GM18870 (cell line): ENCODE measurements at regions not wholly inside any gene's neighbourhood (a gene's known extent, or its start where the extent isn't known, plus 50 kb on each side); places are given as distances from the start of the nearest gene placed in this dataset.
"Not testable (repeated sequence)": the region's sequence is repeated elsewhere in the genome, so short reads cannot be mapped to it uniquely, and the experiment has no call there.

Experiments used
- ATAC-seq: cut with Tn5 transposase; IDR thresholded peaks from one replicate; pipeline ENCODE4 v1.9.1; 2021; ENCODE audit warnings: moderate library complexity; ENCODE audit not compliant: unreplicated experiment

DNA sequence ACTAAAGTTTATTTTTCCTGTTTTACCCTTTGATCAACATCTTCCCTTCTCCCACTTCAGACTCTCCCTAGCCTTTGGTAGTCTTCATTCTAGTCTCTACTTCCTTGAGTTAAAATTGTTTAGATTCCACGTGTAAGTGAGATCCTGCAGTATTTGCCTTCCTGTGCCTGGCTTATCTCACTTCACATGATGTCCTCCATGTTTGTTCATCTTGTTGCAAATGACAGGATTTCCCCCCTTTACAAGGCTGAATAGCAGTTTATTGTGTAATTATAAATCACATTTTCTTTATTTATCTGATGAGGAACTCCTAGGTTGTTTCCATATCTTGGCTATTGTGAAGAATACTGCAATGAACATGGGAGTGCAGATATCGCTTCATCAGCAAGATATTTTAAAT, 461.7 kb downstream of the CHSY3 start:
- no peak for ATAC-seq

- no peak for ATAC-seq
These were observed 445.9 kb downstream of the CHSY3 start for GRCh38 chr5:130350131-130350530.

- ATAC-seq = no peak
These were observed 433.1 kb downstream of the CHSY3 start for GRCh38 chr5:130337179-130337888.

DNA sequence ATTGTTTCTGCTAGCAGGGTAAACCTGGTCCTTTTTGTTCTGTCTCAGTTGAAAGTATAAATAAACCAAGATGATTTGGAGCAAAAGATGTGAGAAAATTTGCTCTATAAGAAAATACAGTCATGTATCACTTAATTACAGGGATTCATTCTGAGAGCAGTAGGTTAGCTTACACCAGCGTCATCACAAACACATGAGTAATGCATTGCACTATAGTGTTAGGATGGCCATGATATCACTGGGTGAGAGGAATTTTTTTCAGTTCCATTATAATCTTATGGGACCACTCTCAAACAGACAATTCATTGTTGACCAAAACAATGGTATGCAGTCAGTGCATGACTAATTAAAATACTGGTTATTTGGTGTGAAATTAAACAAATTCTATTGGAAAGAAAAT, 430.9 kb downstream of the CHSY3 start:
- no peak for ATAC-seq

DNA sequence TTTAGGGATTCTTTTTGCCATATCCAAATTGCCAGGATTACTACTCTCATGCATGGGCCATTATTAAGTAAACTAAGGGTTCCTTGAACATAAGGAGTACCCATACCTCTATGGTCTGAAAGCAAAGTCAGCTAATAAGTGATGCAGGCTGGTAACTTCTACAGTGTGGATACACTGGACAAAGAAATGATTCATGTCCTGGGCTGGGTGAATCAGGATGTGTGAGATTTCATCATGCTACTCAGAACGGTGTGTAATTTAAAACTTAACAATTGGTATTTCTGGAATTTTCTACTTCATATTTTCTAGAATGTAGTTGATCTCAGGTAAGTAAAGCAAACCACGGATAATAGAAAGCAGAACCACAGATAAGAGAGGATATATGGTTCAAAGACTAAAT, 428.8 kb downstream of the CHSY3 start:
- no peak for ATAC-seq

GRCh38 chr5:130331332-130331731, 427.1 kb downstream of the CHSY3 start:
- no peak for ATAC-seq

DNA sequence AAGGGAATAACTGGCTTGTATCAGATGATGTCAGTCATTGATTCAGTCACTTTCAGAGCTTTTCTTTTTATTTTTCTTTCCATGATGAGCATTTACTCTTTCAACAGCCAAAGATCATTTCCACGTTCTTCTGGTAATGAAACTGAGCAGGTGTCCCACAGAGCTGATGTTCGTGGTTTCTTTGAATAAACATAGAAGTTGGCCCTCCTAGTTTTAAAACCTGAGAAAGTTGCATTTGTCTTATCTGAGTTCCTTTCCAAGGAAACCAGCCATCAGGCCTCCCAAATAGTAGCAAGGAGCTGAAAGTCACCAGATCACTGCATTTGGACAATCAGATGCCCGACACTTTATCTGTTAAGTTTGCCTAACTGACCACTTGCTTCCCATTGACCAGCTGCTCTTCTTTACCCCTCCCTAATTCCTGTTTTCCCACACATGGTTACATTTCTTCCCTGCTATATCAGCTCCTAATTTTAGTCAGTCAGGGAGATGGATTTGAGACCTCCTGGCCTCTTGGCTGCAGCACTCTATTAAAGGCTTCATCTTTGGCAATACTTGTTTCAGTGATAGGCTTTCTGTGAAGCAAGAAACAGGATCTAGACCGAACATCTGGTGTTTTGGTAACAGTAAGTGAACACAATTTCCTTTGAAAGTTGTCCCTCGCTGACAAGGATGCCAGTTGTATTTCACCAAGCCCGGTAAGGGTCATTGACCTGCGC, 420.8 kb downstream of the CHSY3 start:
- ATAC-seq = no peak

DNA sequence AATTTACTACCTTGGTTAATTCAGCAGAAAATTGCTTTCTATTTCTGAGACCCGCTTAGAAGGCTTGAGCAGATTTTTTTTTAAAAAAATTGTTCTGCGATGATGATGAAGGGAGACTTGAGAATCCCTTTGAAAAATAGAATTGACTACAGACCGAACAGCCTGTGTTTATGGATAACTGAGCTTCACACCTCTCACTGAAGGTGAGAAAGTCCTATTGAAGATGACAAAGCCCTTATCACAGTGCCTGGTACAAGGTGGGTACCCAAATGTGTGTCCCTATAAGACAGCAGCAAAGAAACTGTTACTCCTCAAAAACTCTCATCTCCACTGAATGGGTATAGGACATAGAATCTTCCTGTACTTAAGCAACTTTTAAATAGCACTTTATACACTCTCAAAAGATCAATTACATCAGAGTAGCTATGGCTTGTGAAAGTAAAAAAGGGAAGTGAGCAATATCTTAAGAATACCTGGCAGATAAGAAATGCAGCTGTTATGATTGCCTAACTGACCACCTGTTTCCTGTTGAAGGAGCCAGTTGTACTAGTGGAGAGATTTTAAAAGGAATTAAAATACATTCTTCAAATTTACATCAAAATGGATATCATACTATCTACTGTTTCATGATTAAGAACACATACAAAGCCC, 419.7 kb downstream of the CHSY3 start:
- peak; percentile 100 for ATAC-seq

DNA sequence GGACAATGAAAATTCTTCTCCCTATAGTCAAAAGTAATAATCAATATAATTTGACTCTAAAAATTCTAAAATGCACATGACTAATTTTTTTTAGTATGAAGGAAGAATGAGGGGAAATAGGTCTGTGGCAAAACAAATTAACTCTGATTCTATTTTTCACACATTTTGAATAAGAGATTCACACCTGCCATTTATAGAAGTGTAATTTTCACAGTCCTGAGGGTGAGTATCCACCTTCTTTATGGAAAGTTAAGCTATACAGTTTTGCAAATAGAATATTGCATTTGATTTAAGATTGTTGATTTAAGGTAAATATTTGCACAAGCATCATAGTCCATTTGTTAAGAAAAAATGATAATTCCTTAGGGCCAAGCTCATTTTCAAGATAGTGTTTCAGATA, 417.7 kb downstream of the CHSY3 start:
- no peak for ATAC-seq

- peak; percentile 90 for ATAC-seq
These were observed 412.9 kb downstream of the CHSY3 start for GRCh38 chr5:130316971-130317680.

GRCh38 chr5:130295235-130295634, 391.0 kb downstream of the CHSY3 start:
- ATAC-seq = no peak

DNA sequence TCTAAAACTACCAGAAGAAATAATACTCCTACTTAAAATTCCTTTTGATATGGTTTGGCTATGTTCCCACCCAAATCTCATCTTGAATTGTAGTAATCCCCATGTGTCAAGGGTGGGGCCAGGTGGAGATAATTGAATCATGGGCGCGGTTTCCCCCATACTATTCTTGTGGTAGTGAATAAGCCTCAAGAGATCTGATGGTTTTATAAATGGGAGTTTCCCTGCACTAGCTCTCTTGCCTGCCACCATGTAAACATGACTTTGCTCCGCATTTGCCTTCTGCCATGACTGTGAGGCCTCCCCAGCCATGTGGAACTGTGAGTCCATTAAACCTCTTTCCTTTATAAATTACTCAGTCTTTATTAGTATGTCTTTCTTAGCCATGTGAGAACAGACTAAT, 390.5 kb downstream of the CHSY3 start:
- not testable (repeated sequence) for ATAC-seq

- no peak for ATAC-seq
These were observed 386.0 kb downstream of the CHSY3 start for GRCh38 chr5:130290219-130290618.

- no peak for ATAC-seq
These were observed 385.1 kb downstream of the CHSY3 start for GRCh38 chr5:130289132-130290088.

DNA sequence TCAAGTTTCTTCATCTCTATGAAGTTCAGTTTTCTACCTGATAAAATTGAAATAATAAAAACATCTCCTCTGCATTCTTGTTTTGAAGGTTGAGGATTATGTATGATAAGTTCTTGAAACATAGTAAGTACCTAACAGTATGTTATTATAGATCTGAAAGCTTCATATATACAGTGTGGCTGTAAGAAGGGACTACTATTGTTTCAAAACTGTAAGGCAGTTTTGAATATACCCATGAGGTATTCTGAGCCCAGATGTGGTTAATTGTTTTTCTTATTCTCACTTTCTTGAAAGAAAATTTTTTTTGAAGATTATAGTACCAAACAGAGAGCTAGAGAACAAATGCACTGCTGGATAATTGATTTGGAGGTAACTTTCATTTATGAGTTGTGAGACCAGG, 383.2 kb downstream of the CHSY3 start:
- no peak for ATAC-seq

DNA sequence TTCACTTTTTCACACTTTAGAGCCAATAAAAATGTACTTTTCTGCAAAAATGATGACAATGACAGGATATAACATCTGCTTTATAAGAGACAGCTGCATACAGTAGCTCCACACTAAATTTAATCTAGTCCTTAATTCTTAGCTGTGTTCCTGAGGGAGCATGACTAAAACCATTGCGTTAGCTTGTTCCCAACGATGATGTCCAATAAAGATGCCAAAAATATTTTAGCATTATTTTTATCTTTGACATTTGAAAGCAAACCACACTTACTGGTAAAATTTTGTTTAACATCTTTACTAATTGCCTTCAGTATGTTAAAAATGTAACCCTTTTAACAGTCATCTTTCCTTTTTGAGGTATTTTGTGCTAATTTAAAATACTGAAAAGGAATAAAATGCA, 382.7 kb downstream of the CHSY3 start:
- no peak for ATAC-seq

- ATAC-seq = no peak
These were observed 377.8 kb downstream of the CHSY3 start for GRCh38 chr5:130282049-130282448.

DNA sequence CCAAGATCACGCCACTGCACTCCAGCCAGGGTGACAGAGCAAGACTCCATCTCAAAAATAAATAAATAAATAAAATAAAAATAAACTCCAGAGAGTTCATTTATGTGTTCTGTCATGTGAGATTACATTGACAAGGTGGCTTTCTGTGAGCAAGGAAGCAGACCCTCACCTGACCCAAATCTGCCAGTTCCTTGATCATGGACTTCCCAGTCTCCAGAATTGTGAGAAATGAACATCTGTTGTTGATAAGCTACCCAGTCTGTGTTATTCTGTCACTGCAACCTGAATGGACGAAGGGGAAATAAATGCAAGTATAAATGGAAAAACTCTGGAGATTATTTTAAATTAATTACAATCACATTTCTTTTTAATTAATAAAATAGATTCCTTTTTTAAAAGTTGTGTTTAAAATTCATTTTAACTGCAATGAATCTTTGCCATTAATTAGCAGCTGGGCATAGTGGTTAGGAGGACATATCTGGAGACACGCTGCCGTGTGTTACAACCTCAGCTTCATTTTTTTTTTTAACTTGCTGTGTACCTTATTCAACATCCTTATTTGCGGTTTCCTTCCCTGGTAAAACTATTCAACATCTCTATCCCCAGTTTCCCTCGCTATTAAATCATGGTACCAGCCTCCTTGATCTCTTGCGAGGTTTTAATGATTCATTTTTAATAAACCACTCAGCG, 376.4 kb downstream of the CHSY3 start:
- ATAC-seq = no peak

GRCh38 chr5:130279386-130279785, 375.1 kb downstream of the CHSY3 start:
- no peak for ATAC-seq

DNA sequence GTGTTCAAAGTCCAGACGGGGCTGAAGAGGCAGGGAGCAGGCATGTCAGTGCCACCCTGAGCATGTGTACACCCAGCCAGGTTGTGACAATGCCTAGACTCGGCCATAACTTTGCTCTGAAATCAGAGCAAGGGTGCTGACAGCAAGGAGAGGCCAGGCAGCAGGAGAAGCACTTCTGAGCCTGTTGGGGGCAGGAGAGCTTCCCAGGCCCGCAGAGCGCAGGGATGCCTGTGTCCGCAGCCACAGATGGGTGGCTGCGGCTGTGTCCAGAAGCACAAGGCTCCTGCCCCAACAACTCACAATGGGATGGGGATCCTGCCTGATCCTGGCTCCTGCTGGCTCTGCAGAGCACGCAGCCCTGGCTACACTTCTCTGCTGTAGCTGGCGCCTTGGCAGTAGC, 373.9 kb downstream of the CHSY3 start:
- no peak for ATAC-seq
